ENCODE measurements at regions not wholly inside any gene's neighbourhood (a gene's known extent, or its start where the extent isn't known, plus 50 kb on each side); places are given as distances from the start of the nearest gene placed in this dataset.

- Histone ChIP-seq H3K27ac (ENCODE audit: extremely low read depth, low read depth, low read length) (no peak overlapping the region), H3K4me2 (ENCODE audit: insufficient read depth, low read length) (no peak overlapping the region), H3K9ac (ENCODE audit: insufficient read depth in 1 of 2, low read depth in 2 of 2, low read length in 2 of 2) (no peak overlapping the region), H3K9me1 (ENCODE audit: control insufficient read depth, insufficient read depth, low read length) (no peaks in the 10 kb centered on the region), H2AFZ (ENCODE audit: low read depth, low read length) (no peak overlapping the region), H3K4me1 (replicated peaks in 1 of 2; ENCODE audit: control insufficient read depth in 2 of 2, insufficient read depth in 2 of 2, low read length in 2 of 2) (no peaks in the 10 kb centered on the region; a peak in 1 of 5 replicates), H3K4me3 (no peak overlapping the region), H3K9me3 (replicated peaks; ENCODE audit: control insufficient read depth, insufficient read depth, low read depth, low read length) (no peaks in the 10 kb centered on the region), H4K20me1 (replicated peaks; ENCODE audit: control insufficient read depth, insufficient read depth, low read length) (no peaks in the 10 kb centered on the region), H3K36me3 (ENCODE audit: control insufficient read depth, insufficient read depth, low read length) (no peaks in the 10 kb centered on the region), H3K79me2 (ENCODE audit: control insufficient read depth, insufficient read depth, low read length) (no peaks in the 10 kb centered on the region), H3K27me3 (ENCODE audit: control insufficient read depth in 2 of 2, insufficient read depth in 2 of 2, low read length in 2 of 2) (no peaks in the 10 kb centered on the region)
- intact Hi-C loops (cut with micrococcal nuclease) (no loop called here), in situ Hi-C loops (cut with MboI) (no loop called here)
- WGBS (ENCODE audit: insufficient coverage, low coverage, missing lambda C conversion rate): 0% methylated on average over 1 of the region's 1 CpG
- DNase-seq (ENCODE audit: extremely low read depth in 1 of 4, low spot score in 3 of 4) (peak in 1 of 4 experiments; percentile 8), ATAC-seq (no peak), FAIRE-seq (no peak)
- TF ChIP-seq RAD51 (IDR thresholded peaks at IDR 0.05; ENCODE audit: borderline replicate concordance, low read depth): peak; percentile 33; the same call in 1 of the 2 replicates
- TF ChIP-seq, protein P1, sequence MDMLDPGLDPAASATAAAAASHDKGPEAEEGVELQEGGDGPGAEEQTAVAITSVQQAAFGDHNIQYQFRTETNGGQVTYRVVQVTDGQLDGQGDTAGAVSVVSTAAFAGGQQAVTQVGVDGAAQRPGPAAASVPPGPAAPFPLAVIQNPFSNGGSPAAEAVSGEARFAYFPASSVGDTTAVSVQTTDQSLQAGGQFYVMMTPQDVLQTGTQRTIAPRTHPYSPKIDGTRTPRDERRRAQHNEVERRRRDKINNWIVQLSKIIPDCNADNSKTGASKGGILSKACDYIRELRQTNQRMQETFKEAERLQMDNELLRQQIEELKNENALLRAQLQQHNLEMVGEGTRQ (CRISPR knock-in tag; IDR thresholded peaks at IDR 0.05): peak; percentile 56
- no peak for TF ChIP-seq ZNF174 (CRISPR knock-in tag; IDR thresholded peaks at IDR 0.05)
- POLR2A ChIA-PET: interaction anchor here (1.6 kb wide), 1 partner anchor 9 kb away, joined by 7 read pairs; no protein-coding TSS in a partner anchor
- no TSS peak for BruUV-seq (replicated peaks)
- CTCF ChIA-PET (ENCODE audit: low intra/inter-chr PET ratio): no interaction called here
Measured at GRCh38 chr3:132781922-132782321, 59.7 kb upstream of the NPHP3 start.

- no peak overlapping the region for H3K4me2 ChIP-seq (ENCODE audit: insufficient read depth, low read length)
- H3K36me3 ChIP-seq (ENCODE audit: control insufficient read depth, insufficient read depth, low read length): no peaks in the 10 kb centered on the region
- ChIA-PET CTCF (ENCODE audit: low intra/inter-chr PET ratio) (no interaction called here), POLR2A (no interaction called here)
- H3K9ac ChIP-seq (ENCODE audit: insufficient read depth in 1 of 2, low read depth in 2 of 2, low read length in 2 of 2): no peak overlapping the region
- ATAC-seq: no peak
- no TSS peak for BruUV-seq (replicated peaks)
- intact Hi-C loops (cut with micrococcal nuclease) (no loop called here), in situ Hi-C loops (cut with MboI) (no loop called here)
- no peaks in the 10 kb centered on the region for H3K9me3 ChIP-seq (replicated peaks; ENCODE audit: control insufficient read depth, insufficient read depth, low read depth, low read length)
- no peaks in the 10 kb centered on the region for H3K27me3 ChIP-seq (ENCODE audit: control insufficient read depth in 2 of 2, insufficient read depth in 2 of 2, low read length in 2 of 2)
- no peak overlapping the region for H2AFZ ChIP-seq (ENCODE audit: low read depth, low read length)
- no peak overlapping the region for H3K27ac ChIP-seq (ENCODE audit: extremely low read depth, low read depth, low read length)
- no peak overlapping the region for H3K4me3 ChIP-seq
- no peak for FAIRE-seq
- H4K20me1 ChIP-seq (replicated peaks; ENCODE audit: control insufficient read depth, insufficient read depth, low read length): no peaks in the 10 kb centered on the region
- H3K4me1 ChIP-seq (replicated peaks in 1 of 2; ENCODE audit: control insufficient read depth in 2 of 2, insufficient read depth in 2 of 2, low read length in 2 of 2): no peaks in the 10 kb centered on the region; a peak in 1 of 5 replicates
- no peaks in the 10 kb centered on the region for H3K9me1 ChIP-seq (ENCODE audit: control insufficient read depth, insufficient read depth, low read length)
- no peak for DNase-seq (ENCODE audit: extremely low read depth in 1 of 4, low spot score in 3 of 4)
- 2% methylated on average over 3 of the region's 3 CpGs for WGBS (ENCODE audit: insufficient coverage, low coverage, missing lambda C conversion rate)
- H3K79me2 ChIP-seq (ENCODE audit: control insufficient read depth, insufficient read depth, low read length): no peaks in the 10 kb centered on the region
- no peak for TF ChIP-seq SMARCC2 (IDR thresholded peaks at IDR 0.05; ENCODE audit: low read depth)
- no peak for TF ChIP-seq MEF2D (tag; conservative IDR thresholded peaks at IDR 0.05; ENCODE audit: low read depth)
- TF ChIP-seq ZNF347 (CRISPR knock-in tag; IDR thresholded peaks at IDR 0.05; ENCODE audit: low read depth): no peak
- no peak for TF ChIP-seq FOXA3 (CRISPR knock-in tag; conservative IDR thresholded peaks at IDR 0.05 in 1 of 2, IDR thresholded peaks at IDR 0.05 in 1 of 2)
- TF ChIP-seq WHSC1 (IDR thresholded peaks at IDR 0.05; ENCODE audit: low read length): no peak
- no peak for TF ChIP-seq ZNF121 (CRISPR knock-in tag; conservative IDR thresholded peaks at IDR 0.05)
- no peak for TF ChIP-seq EP400 (IDR thresholded peaks at IDR 0.05)
- TF ChIP-seq, protein P2, sequence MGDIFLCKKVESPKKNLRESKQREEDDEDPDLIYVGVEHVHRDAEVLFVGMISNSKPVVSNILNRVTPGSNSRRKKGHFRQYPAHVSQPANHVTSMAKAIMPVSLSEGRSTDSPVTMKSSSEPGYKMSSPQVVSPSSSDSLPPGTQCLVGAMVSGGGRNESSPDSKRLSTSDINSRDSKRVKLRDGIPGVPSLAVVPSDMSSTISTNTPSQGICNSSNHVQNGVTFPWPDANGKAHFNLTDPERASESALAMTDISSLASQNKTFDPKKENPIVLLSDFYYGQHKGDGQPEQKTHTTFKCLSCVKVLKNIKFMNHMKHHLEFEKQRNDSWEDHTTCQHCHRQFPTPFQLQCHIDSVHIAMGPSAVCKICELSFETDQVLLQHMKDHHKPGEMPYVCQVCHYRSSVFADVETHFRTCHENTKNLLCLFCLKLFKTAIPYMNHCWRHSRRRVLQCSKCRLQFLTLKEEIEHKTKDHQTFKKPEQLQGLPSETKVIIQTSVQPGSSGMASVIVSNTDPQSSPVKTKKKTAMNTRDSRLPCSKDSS (IDR thresholded peaks at IDR 0.05; ENCODE audit: low read depth, partially characterized antibody): no peak
- no peak for TF ChIP-seq HNRNPUL1 (IDR thresholded peaks at IDR 0.05; ENCODE audit: low read length)
- TF ChIP-seq CCAR2 (IDR thresholded peaks at IDR 0.05; ENCODE audit: low read depth, low read length): no peak
- no peak for TF ChIP-seq MECOM (CRISPR knock-in tag; IDR thresholded peaks at IDR 0.05)
Measured at GRCh38 chr3:132777171-132777570, 55.0 kb upstream of the NPHP3 start.
